ENCODE measurements at regions not wholly inside any gene's neighbourhood (a gene's known extent, or its start where the extent isn't known, plus 50 kb on each side); places are given as distances from the start of the nearest gene placed in this dataset.

- TF ChIP-seq EZH2 (IDR thresholded peaks at IDR 0.05; ENCODE audit: borderline replicate concordance, low read length) = no peak
- TF ChIP-seq CTCF (IDR thresholded peaks at IDR 0.05; ENCODE audit: low read length) = no peak
Measured at GRCh38 chr20:40101560-40101959, 587.5 kb downstream of the MAFB start.
